DMS79 (cell line): ENCODE measurements at regions not wholly inside any gene's neighbourhood (a gene's known extent, or its start where the extent isn't known, plus 50 kb on each side); places are given as distances from the start of the nearest gene placed in this dataset.

Experiments used
- DNase-seq: peaks from one replicate; lab custom pipeline; 2025; lab: John Stamatoyannopoulos, UW

- DNase-seq = no peak
Measured at GRCh38 chr12:124188561-124189405, 106.1 kb upstream of the RFLNA start.

GRCh38 chr12:124190312-124191023 is 104.4 kb upstream of the RFLNA start:
- DNase-seq = no peak

GRCh38 chr12:124191024-124191359 is 103.9 kb upstream of the RFLNA start:
- DNase-seq = no peak

DNA sequence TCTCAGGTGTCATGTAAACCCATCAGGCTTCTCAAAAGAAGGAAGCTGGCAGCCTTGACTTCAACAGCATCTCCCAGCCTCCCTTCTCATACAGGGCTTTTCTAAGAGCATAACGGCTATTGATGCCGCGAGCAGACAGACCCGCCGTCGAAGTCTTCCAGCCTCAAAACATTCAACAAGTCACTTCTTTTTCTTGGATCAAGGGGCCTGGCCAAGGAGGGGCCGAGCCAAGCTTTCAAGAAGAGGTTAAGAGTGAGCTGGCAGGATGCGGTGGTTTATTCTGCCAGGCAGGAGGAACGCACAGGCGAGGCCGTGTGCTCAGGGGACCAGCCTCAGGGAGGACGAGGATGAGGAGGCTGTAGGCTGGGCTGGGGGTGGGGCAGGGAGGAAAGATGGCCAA is 102.9 kb upstream of the RFLNA start:
- DNase-seq = no peak

DNA sequence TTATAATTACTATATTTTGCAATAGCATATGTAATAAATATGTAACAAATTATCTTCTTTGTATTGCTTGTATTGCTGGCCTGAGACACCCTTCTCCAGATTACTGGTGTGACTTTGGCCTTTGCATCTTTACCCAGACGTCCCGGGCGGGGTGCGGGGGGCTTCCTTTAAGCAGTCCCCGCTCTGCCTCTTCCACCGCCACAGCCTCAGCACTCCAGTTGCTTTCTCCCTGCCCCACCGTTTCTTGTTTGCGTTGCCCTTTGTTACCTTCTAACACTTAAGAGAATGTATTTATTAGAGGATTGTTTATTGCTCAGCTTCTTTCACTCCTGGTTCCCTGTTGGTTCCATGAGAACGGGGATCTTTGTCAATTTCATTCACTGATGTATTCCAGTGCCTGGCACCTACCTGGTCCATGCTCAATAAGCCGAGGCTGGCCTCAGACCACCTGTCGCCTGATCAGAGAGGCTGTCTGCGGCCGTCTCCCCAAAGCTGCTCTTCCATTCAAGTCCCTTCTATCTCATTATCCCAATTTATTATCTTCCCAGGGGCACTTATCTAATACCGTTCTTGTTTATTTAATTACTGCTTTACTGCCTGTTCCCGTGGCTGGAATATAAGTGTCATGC is 100.5 kb upstream of the RFLNA start:
- no peak for DNase-seq

DNA sequence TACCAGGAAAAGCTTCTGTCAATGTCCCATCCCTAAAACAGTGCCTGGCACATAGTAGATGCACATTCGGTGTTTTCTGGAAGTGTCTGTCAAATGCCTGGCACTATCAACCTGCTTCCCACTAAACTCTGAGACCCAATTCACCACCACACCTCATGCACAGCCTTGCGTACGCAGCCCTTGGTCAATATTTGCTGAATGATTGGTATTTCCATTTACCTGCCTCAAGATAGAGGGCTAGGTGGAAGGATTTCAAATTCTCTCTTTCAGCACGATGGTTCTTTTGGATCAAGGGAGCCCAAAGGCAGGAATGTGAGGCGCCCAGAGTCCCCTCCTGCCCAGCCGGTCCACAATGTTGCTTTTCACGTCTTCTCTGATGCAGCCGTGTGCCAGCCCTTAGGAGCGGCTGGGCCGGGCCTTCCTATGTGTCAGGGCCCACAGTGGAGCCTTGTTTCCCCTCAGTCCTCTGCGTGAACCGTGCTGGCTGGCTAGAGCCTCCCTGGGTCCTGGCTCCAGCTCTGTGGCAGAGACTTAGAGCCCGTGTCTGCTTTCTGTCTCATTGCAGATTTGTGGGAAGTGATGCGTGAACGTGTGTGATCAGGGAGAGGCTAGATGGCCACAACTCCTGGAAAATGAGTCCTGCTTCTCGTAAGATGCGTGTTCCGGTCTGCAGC is 99.9 kb upstream of the RFLNA start:
- DNase-seq = no peak

GRCh38 chr12:124195567-124195942 is 99.3 kb upstream of the RFLNA start:
- no peak for DNase-seq

GRCh38 chr12:124196236-124196635 is 98.7 kb upstream of the RFLNA start:
- DNase-seq = no peak

DNA sequence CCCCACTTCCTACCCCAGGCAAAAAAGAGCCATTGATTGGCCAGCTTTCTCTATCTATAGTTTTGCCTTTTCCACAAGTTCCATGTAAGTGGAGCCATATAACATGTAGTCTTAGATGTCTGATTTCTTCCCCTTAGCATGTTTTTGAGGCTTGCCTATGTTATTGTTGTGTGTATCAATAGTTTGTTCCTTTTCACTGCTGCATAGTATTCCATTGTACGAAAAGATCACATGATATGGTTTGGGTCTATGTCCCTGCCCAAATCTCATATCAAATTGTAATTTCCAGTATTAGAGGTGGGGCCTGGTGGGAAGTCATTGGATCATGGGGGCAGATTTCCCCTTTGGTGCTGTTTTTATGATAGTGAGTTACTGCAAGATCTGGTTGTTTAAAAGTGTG is 93.6 kb upstream of the RFLNA start:
- DNase-seq = no peak

- no peak for DNase-seq
Measured at GRCh38 chr12:124203176-124203575, 91.7 kb upstream of the RFLNA start.

DNA sequence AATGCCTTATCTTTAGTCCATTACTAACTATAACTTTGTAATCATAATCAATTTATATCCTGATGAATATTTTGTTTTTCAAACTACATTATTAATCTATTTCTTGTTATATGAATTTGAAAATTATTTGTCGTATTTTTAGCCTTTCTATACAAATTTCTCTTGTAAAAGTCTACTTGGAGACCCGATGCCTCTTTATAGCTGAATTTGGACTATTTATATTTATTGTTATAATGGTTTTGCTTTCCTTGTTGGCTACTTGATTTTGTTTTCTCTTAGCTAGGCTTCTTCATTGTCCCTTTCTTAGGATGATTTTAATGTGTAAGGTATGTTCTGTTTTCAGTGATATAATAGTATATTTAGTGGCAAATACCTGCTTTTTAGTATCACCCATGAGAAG is 89.5 kb upstream of the RFLNA start:
- DNase-seq = no peak

DNA sequence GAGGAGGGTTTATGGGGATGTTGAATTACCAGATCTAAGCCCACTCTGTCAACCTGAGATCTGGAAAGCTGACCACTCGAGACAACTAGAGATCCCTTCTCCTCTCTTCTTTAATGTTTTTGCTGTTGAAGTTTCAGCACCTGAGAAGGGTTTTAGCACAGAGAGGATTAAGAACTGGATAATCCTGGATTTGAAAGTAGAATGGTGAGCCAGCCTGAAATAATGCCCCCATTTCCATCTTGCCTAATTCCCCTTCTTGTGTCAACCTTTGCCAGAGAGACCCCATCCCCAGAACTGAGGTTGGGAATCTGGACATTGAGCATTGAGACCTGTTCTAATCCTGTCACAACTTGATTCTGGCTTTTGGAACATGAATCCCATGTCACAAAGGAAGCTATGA is 87.8 kb upstream of the RFLNA start:
- no peak for DNase-seq

GRCh38 chr12:124207617-124208016 is 87.3 kb upstream of the RFLNA start:
- DNase-seq = no peak

DNA sequence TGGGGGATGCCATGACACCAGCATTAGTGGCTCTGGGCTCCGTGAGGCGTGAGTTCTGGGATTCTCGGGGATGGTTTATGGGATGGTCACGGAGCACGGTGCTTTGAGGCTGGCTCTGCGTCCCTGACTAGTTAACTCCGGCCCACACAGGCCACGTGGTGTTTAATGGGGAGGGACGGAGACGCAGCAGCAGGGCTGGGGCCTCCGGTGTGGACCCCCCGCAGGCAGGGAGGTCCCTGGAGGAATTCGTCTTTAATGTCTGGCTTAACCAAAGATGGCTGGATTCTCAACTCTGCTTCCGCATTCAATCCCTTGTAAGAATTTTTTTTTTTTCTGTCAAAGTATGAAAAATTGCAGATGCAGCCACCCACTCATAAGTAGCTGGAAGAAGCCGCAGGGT is 86.4 kb upstream of the RFLNA start:
- no peak for DNase-seq

DNA sequence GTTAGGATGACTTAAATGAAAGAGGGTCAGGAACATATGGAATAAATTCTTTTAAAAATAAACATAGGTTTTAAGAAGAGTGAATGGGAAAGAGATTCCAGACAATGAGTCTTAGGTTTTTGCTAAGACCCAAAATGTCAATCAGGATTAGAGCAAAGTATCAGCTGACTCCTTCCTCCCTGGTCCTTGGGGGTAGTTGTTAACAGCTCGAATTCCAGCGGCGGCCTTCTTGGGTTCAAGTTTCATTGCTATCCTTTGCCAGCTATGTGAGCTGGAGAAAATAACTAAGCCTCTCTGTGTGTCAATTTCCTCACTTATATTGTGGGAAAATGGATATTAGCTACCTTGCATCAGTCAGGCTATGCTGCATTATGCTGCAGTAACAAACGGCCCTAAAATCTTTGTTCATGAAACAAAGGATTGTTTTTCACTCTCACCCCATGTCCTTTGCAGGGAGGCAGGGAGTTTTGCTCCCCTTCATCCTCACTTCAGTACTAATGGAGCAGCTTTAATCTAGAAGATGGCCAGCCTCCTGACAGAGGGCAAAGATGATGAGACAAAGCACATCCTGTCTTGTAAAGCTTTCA is 83.8 kb upstream of the RFLNA start:
- no peak for DNase-seq

DNA sequence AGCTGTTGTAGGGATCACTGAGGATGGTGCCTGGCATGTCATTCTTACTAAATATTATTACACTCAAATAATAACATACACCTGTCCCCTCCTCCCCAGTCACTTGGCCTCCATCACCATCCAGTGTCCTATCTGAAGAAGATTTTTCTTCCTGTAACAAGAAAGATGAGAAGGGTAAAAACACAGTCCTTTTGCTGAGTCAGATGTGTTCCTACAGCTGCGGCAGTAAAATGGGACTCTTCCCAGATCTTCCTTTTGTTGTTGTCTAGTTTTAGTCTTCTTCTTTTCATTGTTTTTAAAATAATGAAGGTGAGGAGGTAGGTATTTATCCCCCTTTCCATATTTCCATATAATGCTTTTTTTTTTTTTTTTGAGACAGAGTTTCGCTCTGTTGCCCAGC is 83.1 kb upstream of the RFLNA start:
- no peak for DNase-seq

GRCh38 chr12:124213666-124214347 is 81.1 kb upstream of the RFLNA start:
- no peak for DNase-seq

DNA sequence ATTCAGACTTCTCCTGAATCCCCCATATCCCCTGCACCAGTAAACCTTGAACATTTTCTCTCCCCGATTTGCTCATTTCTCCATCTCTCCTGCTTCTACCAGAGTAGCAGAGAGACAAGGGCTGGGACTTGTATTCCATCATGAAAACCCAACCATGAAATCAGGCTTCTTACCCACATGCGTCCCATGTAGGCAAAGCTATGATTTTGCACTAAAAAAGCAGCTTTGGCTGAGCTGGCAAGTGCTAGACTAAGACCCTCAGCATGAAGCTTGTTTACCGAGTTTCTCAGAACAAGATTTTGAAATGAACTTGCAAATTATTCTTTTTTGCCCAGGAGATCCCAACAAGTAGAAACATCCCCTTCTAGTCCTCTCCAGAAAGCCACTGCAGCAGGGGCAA is 80.3 kb upstream of the RFLNA start:
- no peak for DNase-seq

GRCh38 chr12:124216966-124217365 is 77.9 kb upstream of the RFLNA start:
- no peak for DNase-seq

GRCh38 chr12:124217508-124218242 is 77.2 kb upstream of the RFLNA start:
- DNase-seq = peak; percentile 11

- no peak for DNase-seq
Measured at GRCh38 chr12:124218243-124218560, 76.7 kb upstream of the RFLNA start.
